ENCODE measurements at regions not wholly inside any gene's neighbourhood (a gene's known extent, or its start where the extent isn't known, plus 50 kb on each side); places are given as distances from the start of the nearest gene placed in this dataset.
A peak's percentile ranks its signal among the peaks of the same experiment; 100 is the strongest.

DNA sequence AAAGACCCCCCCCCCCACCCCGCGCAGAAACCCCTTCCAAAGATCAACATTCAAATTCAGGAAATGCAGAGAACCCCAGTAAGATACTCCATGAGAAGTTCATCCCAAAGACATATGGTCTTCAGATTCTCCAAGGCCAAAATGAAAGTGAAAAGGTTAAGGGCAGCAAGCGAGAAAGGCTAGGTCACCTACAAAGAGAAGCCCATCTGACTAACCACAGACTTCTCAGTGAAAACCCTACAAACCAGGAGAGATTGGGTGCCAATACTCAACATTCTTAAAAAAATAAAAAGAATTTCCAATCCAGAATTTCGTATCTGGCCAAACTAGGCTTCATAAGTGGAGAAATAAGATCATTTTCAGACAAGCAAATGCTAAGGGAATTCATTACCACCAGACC, 175.2 kb downstream of the RND3 start:
- no peak for DNase-seq (ENCODE audit: low read depth)

DNA sequence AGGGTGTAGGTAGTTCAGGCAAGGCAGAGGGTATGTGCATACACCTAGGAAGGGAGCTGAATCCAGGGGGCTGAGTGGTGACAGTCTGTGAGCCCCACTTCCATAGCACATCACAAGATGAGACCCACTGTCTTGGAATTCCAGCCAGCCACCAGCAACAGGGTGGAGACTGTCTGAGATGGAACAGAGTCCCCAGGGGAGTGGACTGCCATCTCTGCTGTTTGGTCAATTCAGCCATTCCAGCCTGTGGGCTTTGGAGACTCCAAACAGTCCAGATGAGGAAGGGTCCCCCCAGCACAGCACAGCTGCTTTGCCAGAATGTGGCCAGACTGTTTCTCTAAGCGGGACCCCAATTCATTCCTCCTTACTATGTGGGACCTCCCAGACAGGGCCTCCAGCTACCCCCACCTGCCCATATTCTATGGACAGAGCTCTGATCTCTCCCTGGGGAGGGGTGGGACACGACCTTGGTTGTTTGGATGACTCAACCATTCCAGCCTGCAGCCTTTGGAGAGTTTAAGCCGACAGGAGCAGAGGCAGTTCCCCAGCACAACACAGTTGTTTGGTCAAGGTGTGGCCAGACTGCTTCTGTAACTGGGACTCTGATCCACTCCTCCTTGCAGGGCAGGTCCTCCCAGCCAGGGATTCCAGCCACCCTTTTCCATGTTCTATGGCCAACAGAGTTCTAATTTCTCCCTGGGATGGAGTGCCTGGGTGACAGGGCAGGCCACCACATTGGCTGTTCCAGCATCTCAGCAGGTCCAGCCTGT, 178.0 kb downstream of the RND3 start:
- DNase-seq (ENCODE audit: low read depth): no peak

DNA sequence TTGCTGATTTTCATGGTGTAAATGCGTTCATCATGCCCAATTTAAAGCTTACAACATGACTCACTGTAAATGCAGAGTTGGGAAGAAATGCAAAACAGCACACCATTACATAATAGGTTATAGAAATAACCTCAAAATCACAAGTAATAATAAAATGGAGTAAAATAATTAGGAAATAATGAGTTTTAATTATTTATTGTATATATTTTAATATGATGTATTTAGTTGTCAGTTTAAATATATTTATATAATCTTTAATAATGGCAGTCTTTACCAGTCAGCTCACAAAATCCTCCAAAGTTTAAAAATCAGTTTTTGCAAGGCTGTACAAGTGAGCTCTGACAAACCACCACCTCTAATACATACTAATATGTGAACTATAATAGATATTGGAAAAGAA, 180.2 kb downstream of the RND3 start:
- no peak for DNase-seq (ENCODE audit: low read depth)

DNA sequence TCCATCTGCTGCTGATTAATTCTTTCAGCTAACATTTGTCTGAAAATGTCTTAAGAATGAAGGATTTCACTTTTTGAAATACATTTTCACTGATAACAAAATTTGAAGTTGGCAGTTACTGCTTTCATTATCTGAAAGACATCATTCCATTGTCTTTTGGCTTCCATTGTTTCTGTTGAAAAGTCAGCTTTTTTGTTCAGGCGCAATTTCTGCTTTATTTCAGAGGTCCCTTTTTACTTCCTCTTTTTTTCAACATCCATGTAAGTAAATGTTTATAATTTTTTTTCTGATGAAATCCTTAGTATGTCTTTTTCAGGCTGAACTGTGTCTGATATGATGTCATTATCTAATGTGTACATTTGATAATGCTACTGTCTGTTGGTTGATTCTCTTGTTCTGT, 184.2 kb downstream of the RND3 start:
- no peak for DNase-seq (ENCODE audit: low read depth)

DNA sequence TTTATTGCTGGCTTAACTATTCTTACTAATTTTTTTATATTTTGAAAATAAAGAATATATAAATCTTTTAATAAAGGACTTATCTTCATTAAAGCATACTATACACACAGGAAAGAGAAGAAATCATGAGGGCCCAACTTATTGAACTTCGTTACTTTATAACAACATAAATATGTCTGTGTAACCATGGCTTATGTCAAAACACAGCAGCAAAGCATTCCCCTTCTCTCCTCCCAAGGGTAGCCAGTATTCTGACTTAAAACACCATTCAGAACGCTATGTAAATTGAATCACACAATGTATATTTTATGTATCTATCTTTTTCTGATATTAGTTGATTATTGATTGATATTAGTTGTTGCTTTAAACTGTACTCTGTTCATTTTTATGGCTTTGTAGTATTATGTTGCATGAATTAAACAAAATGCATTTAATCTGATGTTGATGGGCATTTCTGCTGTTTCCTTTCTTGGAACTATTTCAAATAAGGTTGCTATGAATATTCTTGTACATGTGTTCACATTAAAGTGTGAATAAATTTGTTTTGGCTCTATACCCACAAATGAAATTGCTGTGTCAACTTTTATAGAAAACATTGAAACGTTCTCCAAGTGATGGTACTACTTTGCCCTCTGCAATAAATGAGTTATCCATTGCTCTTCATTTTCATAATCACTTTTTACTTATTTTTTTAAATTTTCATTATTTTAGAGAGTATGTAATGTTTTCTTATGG, 188.7 kb downstream of the RND3 start:
- DNase-seq (ENCODE audit: low read depth): no peak

DNA sequence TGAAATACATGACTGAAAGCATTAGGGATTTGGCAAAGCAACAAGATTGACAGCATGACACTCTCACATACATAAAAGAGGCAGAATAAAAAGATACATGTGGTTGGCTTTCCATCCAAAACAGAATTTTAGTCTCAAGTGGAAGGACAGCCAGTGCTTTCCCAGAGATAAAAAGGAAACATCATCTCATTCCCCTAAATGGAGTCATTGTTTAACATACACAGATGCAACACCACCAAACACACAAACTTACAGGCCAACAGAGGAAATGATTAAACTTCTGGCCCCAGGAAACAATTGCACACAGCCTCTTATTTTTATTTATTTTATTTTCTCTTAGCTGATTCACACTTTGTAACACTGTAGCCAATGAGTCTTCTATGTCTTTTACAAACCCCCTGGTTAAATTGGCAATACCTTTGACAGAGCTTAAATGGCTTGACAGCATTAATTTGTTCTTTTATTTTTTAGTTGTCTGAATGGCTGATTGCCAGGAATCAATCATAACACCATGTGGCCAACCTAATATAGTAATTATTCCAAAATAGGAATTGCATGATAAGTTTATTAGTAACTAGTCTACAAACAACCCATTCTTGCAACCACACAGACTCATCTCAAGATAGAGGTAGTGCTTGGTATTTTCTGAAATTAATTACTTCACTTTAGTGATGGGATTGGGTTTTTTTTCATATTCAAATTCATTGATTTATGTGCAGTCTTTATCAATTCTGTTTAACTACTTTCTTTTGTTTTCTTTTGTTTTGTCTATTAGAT, 190.5 kb downstream of the RND3 start:
- DNase-seq (ENCODE audit: low read depth): peak; percentile 29

DNA sequence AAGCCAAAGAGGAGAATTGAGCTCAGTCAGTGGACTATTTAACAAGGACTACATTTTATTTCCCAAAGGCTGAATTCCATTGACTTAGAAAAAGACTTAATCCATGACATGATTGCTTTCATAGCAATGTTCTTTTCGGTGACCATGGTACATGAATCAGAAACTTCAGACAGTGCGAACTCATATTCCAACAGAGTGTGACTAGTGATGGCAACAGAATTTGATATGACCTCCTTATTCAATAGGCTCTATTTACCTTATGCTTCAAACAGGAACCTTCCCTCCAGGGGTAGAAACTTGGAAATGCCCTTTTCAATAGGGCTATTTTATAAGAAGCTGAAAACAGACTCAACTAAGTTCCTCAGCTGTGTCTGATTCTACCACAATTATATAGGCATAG, 191.9 kb downstream of the RND3 start:
- DNase-seq (ENCODE audit: low read depth): no peak

DNA sequence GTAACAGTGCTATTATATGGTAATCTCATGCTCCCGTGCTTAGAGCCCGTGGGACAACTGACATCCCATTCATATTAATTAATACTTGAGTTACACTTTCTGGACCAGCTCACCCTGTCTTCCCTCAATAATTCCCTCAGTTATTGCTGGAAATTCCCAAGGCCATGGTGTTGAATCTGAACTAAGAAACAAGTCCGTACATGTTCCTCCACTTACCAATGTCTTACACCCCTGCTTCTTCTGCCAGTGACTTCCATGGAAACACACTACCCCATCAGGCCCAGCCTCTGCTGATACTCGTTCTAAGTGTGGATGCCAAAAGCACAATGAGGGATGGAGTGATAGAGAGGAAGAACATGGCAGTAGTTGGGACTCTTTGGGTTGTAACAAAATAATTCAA, 193.7 kb downstream of the RND3 start:
- DNase-seq (ENCODE audit: low read depth): no peak

DNA sequence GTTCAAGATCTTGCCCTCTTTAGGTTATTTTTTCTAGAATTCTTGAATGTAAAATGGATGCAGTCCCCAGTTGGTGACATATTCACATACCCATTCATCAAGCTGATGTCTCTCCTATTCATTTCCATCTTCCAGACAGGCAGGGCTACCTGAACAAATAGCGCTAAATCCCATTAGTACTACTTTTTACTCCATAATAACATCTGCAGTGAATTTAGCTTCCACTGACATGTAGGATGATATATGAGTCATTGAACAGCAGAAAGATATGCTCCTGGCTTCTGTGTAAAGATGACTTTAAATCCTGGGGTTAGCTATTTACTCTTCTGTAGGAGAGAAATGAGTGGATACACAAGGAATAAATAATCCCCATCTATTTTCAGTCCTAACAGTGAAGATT, 194.7 kb downstream of the RND3 start:
- peak; percentile 6 for DNase-seq (ENCODE audit: low read depth)

DNA sequence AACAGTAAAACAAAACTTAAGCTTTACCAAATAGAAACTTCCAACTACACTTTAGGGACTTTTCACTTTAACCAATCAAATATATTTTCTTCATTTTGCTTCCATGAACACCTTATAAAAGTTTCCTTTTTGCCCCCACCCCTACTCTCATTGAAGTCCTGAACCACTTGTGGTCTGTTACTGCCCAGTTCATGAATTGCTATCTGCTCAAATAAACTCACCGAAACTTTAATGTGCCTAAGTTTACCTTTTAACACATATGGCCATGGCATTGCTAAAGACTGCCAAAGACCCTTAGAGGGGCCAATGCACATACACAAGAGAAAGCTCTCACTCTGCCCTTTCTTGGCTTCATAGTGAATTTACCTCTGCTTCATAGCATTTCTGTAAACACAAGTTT, 195.3 kb downstream of the RND3 start:
- no peak for DNase-seq (ENCODE audit: low read depth)

DNA sequence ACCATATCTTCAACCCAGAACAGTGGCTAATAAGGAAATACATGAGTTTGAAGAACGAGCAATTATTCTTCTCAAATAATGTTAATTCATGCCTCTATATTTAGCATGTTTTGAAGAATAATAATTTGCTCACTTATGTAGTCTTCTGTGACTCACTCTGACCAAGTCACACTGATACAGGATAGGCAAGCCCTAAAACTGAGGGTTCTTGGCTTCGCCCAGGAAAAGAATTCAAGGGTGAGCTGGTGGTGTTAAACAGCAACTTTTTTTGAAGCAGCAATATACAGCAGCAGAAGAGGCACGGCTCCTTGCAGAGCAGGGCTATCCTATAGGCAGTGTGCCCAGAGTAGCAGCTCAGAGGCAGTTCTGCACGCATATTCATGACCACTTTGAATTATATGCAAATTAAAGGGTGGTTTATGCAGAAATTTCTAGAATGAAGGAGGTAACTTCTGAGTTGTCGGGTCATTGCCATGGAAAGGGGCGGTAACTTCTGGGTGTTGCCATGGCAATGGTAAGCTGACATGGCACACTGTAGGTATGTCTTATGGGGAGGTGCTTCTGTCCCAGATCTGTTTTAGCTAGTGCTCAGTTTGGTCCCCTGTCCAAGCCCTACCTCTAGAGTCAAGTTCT, 200.6 kb downstream of the RND3 start:
- no peak for DNase-seq (ENCODE audit: low read depth)

DNA sequence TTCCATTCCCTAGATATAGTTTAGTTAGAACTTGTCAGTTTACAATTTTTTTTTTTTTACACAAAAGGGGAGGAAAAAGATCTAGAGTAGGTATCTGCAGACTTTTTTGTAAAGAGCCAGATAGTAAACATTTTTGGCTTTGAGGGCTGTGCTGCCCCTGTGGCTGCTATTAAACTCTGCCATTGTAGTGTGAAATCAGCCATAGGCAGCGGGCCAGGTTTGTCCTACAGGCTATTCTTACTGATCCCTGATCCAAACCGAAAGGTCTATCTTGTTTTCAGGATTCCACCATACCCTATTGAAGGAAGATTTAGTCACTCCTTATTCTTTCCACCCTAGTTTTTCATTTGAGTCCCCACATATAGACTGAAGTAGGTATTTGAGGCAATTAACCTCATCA, 203.4 kb downstream of the RND3 start:
- no peak for DNase-seq (ENCODE audit: low read depth)

DNA sequence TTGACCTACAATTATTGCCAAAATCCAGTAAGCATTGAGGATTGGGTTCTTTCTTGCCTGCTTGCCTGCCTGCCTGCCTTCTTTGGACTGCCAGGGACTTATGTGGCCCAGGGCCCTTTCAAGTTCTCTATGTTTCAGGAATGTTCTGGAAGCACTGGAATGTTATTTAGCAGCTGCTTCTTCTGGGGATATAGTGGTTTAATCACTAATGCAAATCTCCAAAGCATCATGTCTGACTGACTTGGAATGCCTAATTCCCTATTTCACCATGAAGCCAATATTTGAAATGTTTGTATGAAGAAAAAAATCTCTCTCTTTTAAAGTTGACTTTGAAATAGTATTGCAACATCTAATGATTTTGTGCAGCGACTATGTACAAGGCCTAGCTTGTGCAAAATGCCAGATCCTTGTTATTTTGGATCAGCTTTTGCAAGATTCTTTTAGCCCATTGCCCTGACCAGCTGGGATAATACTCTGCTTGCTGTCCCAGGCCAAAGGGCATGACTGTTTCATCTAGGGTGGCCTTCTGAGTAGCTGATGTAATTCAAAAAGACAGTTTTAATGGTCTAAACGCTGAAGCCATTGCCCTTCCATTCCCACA, 204.6 kb downstream of the RND3 start:
- DNase-seq (ENCODE audit: low read depth): peak; percentile 22

DNA sequence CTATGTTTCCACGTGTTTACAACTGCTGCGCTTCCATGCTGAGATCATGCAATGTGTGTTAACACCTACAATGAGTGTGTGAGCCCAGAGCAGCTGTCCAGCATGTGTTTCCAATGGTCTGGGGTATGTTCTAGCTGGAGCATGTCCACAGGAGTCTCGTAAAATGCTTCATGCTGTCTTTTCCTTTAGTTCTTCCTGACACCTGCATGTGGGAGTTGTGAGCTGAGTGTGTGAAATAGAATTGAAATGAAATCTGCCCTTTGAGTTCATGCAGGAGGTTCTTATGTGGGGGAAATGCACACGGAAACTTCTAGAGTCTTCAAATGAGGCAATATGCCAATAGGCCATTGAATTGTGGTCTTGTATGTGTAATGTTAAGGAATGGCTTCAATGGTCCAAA, 205.1 kb downstream of the RND3 start:
- DNase-seq (ENCODE audit: low read depth): peak; percentile 1

DNA sequence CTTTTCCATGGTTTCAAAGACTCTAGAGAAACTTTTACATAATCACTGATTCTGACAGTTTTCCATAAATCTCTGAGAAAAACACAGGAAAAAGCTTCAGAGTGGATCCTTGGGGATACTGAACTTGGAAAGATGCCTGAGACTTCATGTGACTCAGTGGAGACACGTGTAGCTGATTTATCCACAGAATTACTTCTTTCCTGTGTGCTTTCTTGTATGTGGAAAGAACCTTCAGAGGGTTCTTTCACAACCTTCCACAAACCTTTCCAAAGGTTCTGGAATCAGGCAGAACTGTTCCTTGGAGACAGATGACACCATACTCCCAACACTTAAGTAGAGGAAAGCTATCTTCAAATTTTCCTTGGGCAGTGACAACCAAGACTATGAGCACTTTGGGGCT, 207.2 kb downstream of the RND3 start:
- peak; percentile 50 for DNase-seq (ENCODE audit: low read depth)

DNA sequence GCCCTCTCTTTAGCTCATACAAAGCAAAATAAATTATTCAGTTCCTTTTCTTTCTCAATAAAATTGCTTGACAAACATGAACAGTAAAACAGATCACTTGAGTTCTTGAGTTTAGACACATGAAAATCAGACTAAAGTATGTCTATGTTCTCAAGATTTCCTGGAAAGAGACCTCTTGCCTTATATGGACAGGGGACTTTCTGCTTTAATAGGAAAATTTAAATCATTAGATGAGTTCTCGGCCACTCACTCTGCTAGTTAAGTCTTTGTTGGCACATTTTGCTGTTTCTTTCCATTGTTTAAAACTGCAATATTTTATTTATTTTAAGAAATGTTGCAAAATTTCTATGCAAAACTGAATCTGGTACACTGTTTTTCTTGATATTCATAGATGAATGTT, 207.8 kb downstream of the RND3 start:
- no peak for DNase-seq (ENCODE audit: low read depth)

DNA sequence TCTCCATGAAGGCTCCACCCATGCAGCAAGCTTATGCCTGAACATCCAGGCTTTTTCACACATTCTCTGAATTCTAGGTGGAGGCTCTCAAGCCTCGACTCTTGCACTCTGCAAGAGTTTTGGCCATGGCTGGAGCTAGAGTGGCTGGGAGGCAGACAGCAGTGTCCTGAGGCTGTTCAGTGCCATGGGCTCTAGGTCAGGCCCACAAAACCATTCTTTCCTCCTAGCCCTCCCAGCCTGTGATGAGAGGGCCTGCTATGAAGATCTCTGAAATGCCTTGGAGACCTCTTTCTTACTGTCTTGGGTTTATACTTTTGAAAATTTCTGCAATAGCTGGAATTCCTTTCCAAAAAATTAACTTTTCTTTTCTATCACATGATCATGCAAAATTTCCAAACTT, 210.7 kb downstream of the RND3 start:
- no peak for DNase-seq (ENCODE audit: low read depth)

DNA sequence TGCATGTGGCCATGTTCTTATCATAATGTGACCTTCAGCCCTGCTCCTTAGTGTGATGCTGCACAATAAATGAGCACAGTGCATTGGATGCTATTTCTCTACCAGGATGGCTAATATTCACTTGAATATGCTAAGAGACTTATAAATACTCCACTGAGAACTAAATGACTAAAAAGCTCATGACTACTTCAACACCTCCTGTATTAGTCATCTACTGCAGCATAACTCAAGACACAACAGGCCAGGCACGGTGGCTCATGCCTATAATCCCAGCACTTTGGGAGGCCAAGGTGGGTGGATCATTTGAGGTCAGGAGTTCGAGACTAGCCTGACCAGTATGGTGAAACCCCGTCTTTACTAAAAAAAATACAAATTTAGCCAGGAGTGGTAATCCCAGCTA, 213.4 kb downstream of the RND3 start:
- no peak for DNase-seq (ENCODE audit: low read depth)

DNA sequence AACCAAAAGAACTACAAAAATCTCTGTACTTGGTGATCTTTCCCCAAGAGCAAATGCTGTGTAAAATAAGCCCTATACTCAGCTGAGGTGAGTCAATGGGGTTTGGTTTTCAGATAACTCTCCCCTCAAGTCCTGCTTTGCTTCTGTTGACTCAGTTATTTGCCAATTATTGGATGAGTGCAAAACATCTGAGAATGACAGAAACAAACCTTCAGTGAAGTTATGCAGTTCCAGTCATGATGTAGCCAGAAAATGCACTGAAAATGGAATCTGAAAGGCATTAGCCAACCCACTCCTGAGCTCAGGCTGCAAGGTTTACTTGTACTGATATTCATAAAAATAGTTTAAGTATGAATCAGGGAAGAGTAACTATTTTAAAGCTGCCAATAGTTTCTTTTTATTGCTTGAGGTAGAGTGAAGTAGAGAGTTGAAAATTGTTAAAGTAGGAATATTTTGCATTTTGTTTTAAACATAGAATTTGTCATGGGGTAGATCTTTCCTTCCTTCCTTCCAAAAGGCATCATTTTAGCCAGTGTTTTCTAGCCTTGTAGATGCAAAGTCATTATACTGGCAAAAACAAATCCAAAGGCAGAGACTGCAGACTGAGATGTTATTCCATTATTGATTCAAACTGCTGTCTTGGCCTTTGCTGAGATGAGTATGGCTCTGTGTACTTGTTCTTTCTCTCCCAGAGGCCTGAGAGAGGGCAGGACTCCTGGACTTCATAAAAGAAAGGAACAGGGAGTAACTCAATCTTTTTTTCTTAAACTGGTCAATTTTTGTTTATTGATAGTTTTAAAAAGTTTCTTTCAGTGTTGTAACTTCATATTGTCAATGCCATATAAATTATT, 215.3 kb downstream of the RND3 start:
- peak; percentile 1 for DNase-seq (ENCODE audit: low read depth)

DNA sequence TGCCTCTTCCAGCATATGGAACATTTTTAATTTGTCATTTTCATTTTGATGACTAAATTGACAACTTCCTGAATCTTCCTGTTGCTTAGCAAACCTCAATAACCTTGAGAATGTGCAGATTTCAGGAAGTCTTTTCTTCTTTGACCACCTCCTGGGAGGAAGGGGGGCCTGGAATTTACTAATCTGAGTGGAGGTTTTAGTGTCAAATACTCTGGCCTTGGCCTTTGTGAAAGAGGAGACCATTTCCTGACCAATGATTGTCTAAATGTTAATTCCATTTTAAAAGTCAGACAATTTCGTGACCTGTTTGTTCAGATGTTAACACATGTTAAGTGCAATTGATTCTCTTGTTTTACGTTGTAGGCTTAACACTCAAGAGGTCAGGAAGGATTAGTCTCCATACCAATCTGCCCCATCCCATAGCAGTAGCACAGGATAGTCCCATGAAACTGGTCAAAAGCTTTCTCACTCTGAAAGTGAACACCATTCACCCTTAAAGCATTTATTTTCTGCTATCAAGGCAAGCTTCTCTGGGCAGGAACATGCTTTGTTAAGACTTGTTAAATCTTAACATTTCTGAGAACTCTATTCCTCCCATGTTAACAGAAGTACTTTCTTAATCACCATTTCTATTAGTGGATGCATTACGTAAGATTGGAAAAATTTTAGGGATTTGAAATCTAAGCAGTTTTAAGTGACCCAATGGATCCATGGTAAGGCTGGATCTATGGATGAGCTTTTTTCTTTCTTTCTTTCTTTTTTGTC, 219.6 kb downstream of the RND3 start:
- no peak for DNase-seq (ENCODE audit: low read depth)
